Activated CD4-positive, alpha-beta T cell treated with anti-CD3 and anti-CD28 coated beads, Interleukin-2, amount 10 ng/mL, durations not matched to agents 7 days and 5 days (primary cell): ENCODE measurements at regions not wholly inside any gene's neighbourhood (a gene's known extent, or its start where the extent isn't known, plus 50 kb on each side); places are given as distances from the start of the nearest gene placed in this dataset.
"Not testable (repeated sequence)": the region's sequence is repeated elsewhere in the genome, so short reads cannot be mapped to it uniquely, and the experiment has no call there.

Experiments
- CTCF ChIA-PET: fragments of 350-600 bp; sonication (Branson Sonifier 250); formaldehyde crosslinking; loops from one replicate; lab custom pipeline; 2021; ENCODE audit warnings: antibody characterized with exemption; lab: Charles Lee
- POLR2A ChIA-PET: fragments of 350-600 bp; sonication (Branson Sonifier 250); formaldehyde crosslinking; loops from one replicate; lab custom pipeline; 2021; ENCODE audit warnings: antibody characterized with exemption; lab: Charles Lee
- DNase-seq: peaks from one replicate; pipeline ENCODE4 v3.0.0-alpha.2; 2020
- H3K27ac Mint-ChIP-seq: one replicate; pipeline ENCODE4 v1.8.0; 2021; ENCODE audit warnings: mild to moderate bottlenecking, moderate library complexity, mixed read lengths
- H3K27me3 Mint-ChIP-seq: one replicate; pipeline ENCODE4 v1.8.0; 2021; ENCODE audit warnings: mixed read lengths
- H3K36me3 Mint-ChIP-seq: one replicate; pipeline ENCODE4 v1.8.0; 2021; ENCODE audit warnings: low read depth, mixed read lengths
- H3K4me1 Mint-ChIP-seq: one replicate; pipeline ENCODE4 v1.8.0; 2021; ENCODE audit warnings: mixed read lengths
- H3K4me3 Mint-ChIP-seq: one replicate; pipeline ENCODE4 v1.8.0; 2021; ENCODE audit warnings: mild to moderate bottlenecking, moderate library complexity, mixed read lengths
- H3K9me3 Mint-ChIP-seq: one replicate; pipeline ENCODE4 v1.8.0; 2021; ENCODE audit warnings: mixed read lengths

GRCh38 chr7:76117306-76117991 is 69.5 kb downstream of the MDH2 start:
- H3K27me3 Mint-ChIP-seq, H3K36me3 Mint-ChIP-seq, POLR2A ChIA-PET, H3K9me3 Mint-ChIP-seq, H3K4me3 Mint-ChIP-seq, H3K27ac Mint-ChIP-seq, CTCF ChIA-PET, DNase-seq: not testable (repeated sequence)
- peaks cover 11% of the 10 kb centered on the region for H3K4me1 Mint-ChIP-seq

GRCh38 chr7:76118253-76119036 is 70.5 kb downstream of the MDH2 start:
- H3K27ac Mint-ChIP-seq, H3K9me3 Mint-ChIP-seq, H3K36me3 Mint-ChIP-seq, H3K4me3 Mint-ChIP-seq, H3K27me3 Mint-ChIP-seq, DNase-seq, POLR2A ChIA-PET: not testable (repeated sequence)
- CTCF ChIA-PET = interaction anchor here (0.6 kb wide), 1 partner anchor 99 kb away, joined by 3 read pairs; no protein-coding TSS in a partner anchor
- peaks cover 15% of the 10 kb centered on the region for H3K4me1 Mint-ChIP-seq

- Mint-ChIP-seq H3K4me1 (peaks cover 15% of the 10 kb centered on the region), H3K4me3 (no peak overlapping the region), H3K27ac (no peak overlapping the region), H3K36me3 (no peaks in the 10 kb centered on the region), H3K27me3 (no peaks in the 10 kb centered on the region), H3K9me3 (no peaks in the 10 kb centered on the region)
- DNase-seq = no peak
- POLR2A ChIA-PET = no interaction called here
- CTCF ChIA-PET = no interaction called here
Measured at GRCh38 chr7:76121044-76121443, 73.1 kb downstream of the MDH2 start.

GRCh38 chr7:76122516-76123239 is 74.8 kb downstream of the MDH2 start:
- H3K4me1 Mint-ChIP-seq = peaks cover 15% of the 10 kb centered on the region
- H3K4me3 Mint-ChIP-seq = no peak overlapping the region
- ChIA-PET POLR2A (interaction anchor here (0.6 kb wide), 1 partner anchor 53 kb away, joined by 3 read pairs; no protein-coding TSS in a partner anchor), CTCF (interaction anchor here (0.6 to 0.7 kb wide), 4 partner anchors 8 to 231 kb away, joined by 3 to 4 read pairs (median 4); no protein-coding TSS in a partner anchor)
- no peaks in the 10 kb centered on the region for H3K27me3 Mint-ChIP-seq
- H3K36me3 Mint-ChIP-seq = no peaks in the 10 kb centered on the region
- DNase-seq = no peak
- no peaks in the 10 kb centered on the region for H3K9me3 Mint-ChIP-seq
- no peak overlapping the region for H3K27ac Mint-ChIP-seq

- Mint-ChIP-seq H3K36me3 (no peaks in the 10 kb centered on the region), H3K4me3 (no peak overlapping the region), H3K9me3 (no peaks in the 10 kb centered on the region), H3K27ac (no peak overlapping the region), H3K27me3 (no peaks in the 10 kb centered on the region), H3K4me1 (peaks cover 15% of the 10 kb centered on the region)
- POLR2A ChIA-PET = interaction anchor here (0.6 kb wide), 1 partner anchor 52 kb away, joined by 3 read pairs; no protein-coding TSS in a partner anchor
- no peak for DNase-seq
- CTCF ChIA-PET = interaction anchor here (0.6 kb wide), 3 partner anchors 9 to 230 kb away, joined by 3 to 4 read pairs (median 4); no protein-coding TSS in a partner anchor
Measured at GRCh38 chr7:76123316-76123715, 75.4 kb downstream of the MDH2 start.

GRCh38 chr7:76125560-76125959 is 76.1 kb upstream of the SRRM3 start:
- ChIA-PET POLR2A (no interaction called here), CTCF (no interaction called here)
- Mint-ChIP-seq H3K4me3 (no peak overlapping the region), H3K36me3 (no peaks in the 10 kb centered on the region), H3K27me3 (no peaks in the 10 kb centered on the region), H3K27ac (no peak overlapping the region), H3K9me3 (no peaks in the 10 kb centered on the region), H3K4me1 (peaks cover 18% of the 10 kb centered on the region)
- no peak for DNase-seq

- Mint-ChIP-seq H3K36me3 (no peaks in the 10 kb centered on the region), H3K27me3 (no peaks in the 10 kb centered on the region), H3K4me1 (peaks cover 18% of the 10 kb centered on the region), H3K27ac (no peak overlapping the region), H3K9me3 (no peaks in the 10 kb centered on the region), H3K4me3 (no peak overlapping the region)
- POLR2A ChIA-PET = no interaction called here
- CTCF ChIA-PET = interaction anchor here (1.1 to 1.6 kb wide), 2 partner anchors 12 to 20 kb away, joined by 3 read pairs; no protein-coding TSS in a partner anchor
- no peak for DNase-seq
Measured at GRCh38 chr7:76126632-76127031, 75.1 kb upstream of the SRRM3 start.

GRCh38 chr7:76129366-76129765 is 72.3 kb upstream of the SRRM3 start:
- ChIA-PET CTCF (no interaction called here), POLR2A (no interaction called here)
- H3K27ac Mint-ChIP-seq = no peak overlapping the region
- DNase-seq = no peak
- no peaks in the 10 kb centered on the region for H3K9me3 Mint-ChIP-seq
- H3K27me3 Mint-ChIP-seq = no peaks in the 10 kb centered on the region
- no peak overlapping the region for H3K4me3 Mint-ChIP-seq
- peaks cover 33% of the 10 kb centered on the region for H3K4me1 Mint-ChIP-seq
- H3K36me3 Mint-ChIP-seq = no peaks in the 10 kb centered on the region

GRCh38 chr7:76129836-76130235 is 71.9 kb upstream of the SRRM3 start:
- no peak overlapping the region for H3K27ac Mint-ChIP-seq
- CTCF ChIA-PET = no interaction called here
- no peaks in the 10 kb centered on the region for H3K36me3 Mint-ChIP-seq
- POLR2A ChIA-PET = no interaction called here
- H3K4me3 Mint-ChIP-seq = no peak overlapping the region
- no peak for DNase-seq
- no peaks in the 10 kb centered on the region for H3K27me3 Mint-ChIP-seq
- H3K4me1 Mint-ChIP-seq = peaks cover 33% of the 10 kb centered on the region
- no peaks in the 10 kb centered on the region for H3K9me3 Mint-ChIP-seq

- DNase-seq = peak; percentile 18
- CTCF ChIA-PET, POLR2A ChIA-PET, H3K27me3 Mint-ChIP-seq, H3K36me3 Mint-ChIP-seq, H3K27ac Mint-ChIP-seq, H3K9me3 Mint-ChIP-seq, H3K4me3 Mint-ChIP-seq: not testable (repeated sequence)
- H3K4me1 Mint-ChIP-seq = peaks cover 33% of the 10 kb centered on the region
Measured at GRCh38 chr7:76130661-76131060, 71.0 kb upstream of the SRRM3 start.

GRCh38 chr7:76131887-76132286 is 69.8 kb upstream of the SRRM3 start:
- DNase-seq, POLR2A ChIA-PET, H3K9me3 Mint-ChIP-seq, H3K27ac Mint-ChIP-seq, CTCF ChIA-PET, H3K36me3 Mint-ChIP-seq, H3K4me3 Mint-ChIP-seq, H3K27me3 Mint-ChIP-seq: not testable (repeated sequence)
- peaks cover 33% of the 10 kb centered on the region for H3K4me1 Mint-ChIP-seq

- Mint-ChIP-seq H3K9me3 (no peaks in the 10 kb centered on the region), H3K27me3 (no peaks in the 10 kb centered on the region), H3K4me1 (peaks cover 44% of the 10 kb centered on the region), H3K4me3 (peak overlapping the region; percentile 33), H3K27ac (peak overlapping the region; percentile 84), H3K36me3 (no peaks in the 10 kb centered on the region)
- ChIA-PET CTCF (interaction anchor here (0.7 kb wide), 1 partner anchor 22 kb away, joined by 4 read pairs; no protein-coding TSS in a partner anchor), POLR2A (no interaction called here)
- peak; percentile 21 for DNase-seq
Measured at GRCh38 chr7:76133164-76133775, 68.4 kb upstream of the SRRM3 start.
